Stomach (tissue), 4 donors: ENCODE measurements at regions not wholly inside any gene's neighbourhood (a gene's known extent, or its start where the extent isn't known, plus 50 kb on each side); places are given as distances from the start of the nearest gene placed in this dataset.

Source experiments
- CTCF ChIP-seq, 7 experiments: fragments of 450-650 bp in 4 of 7; fragments of 200-600 bp in 3 of 7; sonication (generic) in 3 of 7; IDR thresholded peaks; one replicate each; pipeline ENCODE4 v1.5.1; 2016 to 2019; ENCODE audit warnings: antibody characterized with exemption in 7 of 7, control low read depth in 2 of 7, mild to moderate bottlenecking in 1 of 7
- POLR2A ChIP-seq, 4 donors: fragments of 450-650 bp; IDR thresholded peaks; one replicate each; pipeline ENCODE4 v1.6.1; 2016; ENCODE audit warnings: antibody characterized with exemption in 4 of 4, control low read depth in 2 of 4, mild to moderate bottlenecking in 1 of 4, moderate library complexity in 1 of 4
- POLR2AphosphoS5 ChIP-seq, 3 donors: sonication (generic); formaldehyde crosslinking; IDR thresholded peaks; one replicate each; pipeline ENCODE4 v1.6.1; 2016; ENCODE audit warnings: antibody characterized with exemption in 3 of 3

- TF ChIP-seq CTCF (IDR thresholded peaks at IDR 0.05), result no peak
- TF ChIP-seq POLR2AphosphoS5 (IDR thresholded peaks at IDR 0.05), result no peak
- no peak for TF ChIP-seq POLR2A (IDR thresholded peaks at IDR 0.05)
Measured at GRCh38 chr3:109432833-109433232, 95.5 kb upstream of the DPPA4 start.
